SH-SY5Y (cell line): ENCODE measurements at regions not wholly inside any gene's neighbourhood (a gene's known extent, or its start where the extent isn't known, plus 50 kb on each side); places are given as distances from the start of the nearest gene placed in this dataset.

ENCODE experiments used
- GATA2 ChIP-seq: IDR thresholded peaks from 2 replicates; pipeline ENCODE4 v1.6.1; 2011; ENCODE audit warnings: mild to moderate bottlenecking, low read depth, low read length
- GATA3 ChIP-seq: IDR thresholded peaks from 2 replicates; pipeline ENCODE4 v1.6.1; 2011; ENCODE audit warnings: low read depth, mild to moderate bottlenecking, low read length, moderate library complexity

DNA sequence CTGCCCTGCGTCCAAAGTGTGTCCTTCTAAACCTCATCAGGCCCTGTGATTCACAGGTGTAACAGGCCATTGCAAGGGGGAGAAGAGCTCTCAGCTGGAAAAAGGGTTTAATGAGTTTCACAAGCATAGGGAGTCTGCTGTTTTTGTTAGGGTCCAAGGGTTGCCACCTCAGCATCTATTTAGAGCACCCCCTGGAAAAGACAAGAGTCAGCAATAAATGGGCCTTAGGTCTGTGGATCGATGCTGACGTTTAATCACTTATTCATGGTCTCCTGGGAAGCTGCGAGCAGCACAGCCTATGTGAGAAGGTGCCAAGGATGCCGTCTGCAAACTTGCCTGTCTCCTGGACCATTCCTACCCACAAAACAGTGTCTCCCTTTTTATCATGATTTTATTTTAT, 78.4 kb upstream of the BAIAP2L1 start:
- TF ChIP-seq GATA2 (no peak), GATA3 (no peak)
